A549 (cell line): ENCODE measurements at regions not wholly inside any gene's neighbourhood (a gene's known extent, or its start where the extent isn't known, plus 50 kb on each side); places are given as distances from the start of the nearest gene placed in this dataset.

ENCODE experiments used
- ATAC-seq, 2 experiments: fragments of 200-7000 bp in 1 of 2; fragments of >200 bp in 1 of 2; cut with Nextera tagmentation in 1 of 2; cut with Tn5 transposase in 1 of 2; 3 replicates each; pipeline versions ENCODE4 v1.8.0 to v1.9.1; 2018 to 2020; ENCODE audit warnings: mild to moderate bottlenecking in 1 of 2, moderate library complexity in 1 of 2
- CTCF ChIA-PET: fragments of 300-600 bp; sonication (Branson Sonifier 250); formaldehyde crosslinking; extraction: SDS; loops from one replicate; lab custom pipeline; 2021; ENCODE audit warnings: antibody characterized with exemption, inconsistent platforms; lab: Yijun Ruan, JAX
- POLR2A ChIA-PET: fragments of 350-600 bp; formaldehyde crosslinking; extraction: SDS; loops from one replicate; lab custom pipeline; 2021; ENCODE audit warnings: antibody characterized with exemption, inconsistent platforms; lab: Yijun Ruan, JAX
- DNase-seq, 2 experiments: peaks; one replicate each; pipeline versions ENCODE4 v3.0.0 to v3.0.0-alpha.2; 2011 to 2016; ENCODE audit warnings: low read depth in 1 of 2, low spot score in 1 of 2
- FAIRE-seq: peaks from 2 replicates; lab custom pipeline; 2011; peaks lifted over from hg19 to GRCh38; lab: Jason Lieb, UNC
- H3K27ac ChIP-seq, 2 experiments: fragments of >200 bp; sonication (Bioruptor Twin); formaldehyde crosslinking; 3 replicates each; pipeline ENCODE4 v1.5.1; 2016 to 2017
- H3K4me1 ChIP-seq: fragments of >200 bp; sonication (Bioruptor Twin); formaldehyde crosslinking; 3 replicates; pipeline ENCODE4 v1.6.1; 2016
- H3K4me2 ChIP-seq: fragments of >200 bp; sonication (Bioruptor Twin); formaldehyde crosslinking; 3 replicates; pipeline ENCODE4 v1.6.1; 2016
- H3K4me3 ChIP-seq: fragments of >200 bp; sonication (Bioruptor Twin); formaldehyde crosslinking; 3 replicates; pipeline ENCODE4 v1.5.1; 2016
- H3K9me3 ChIP-seq: fragments of >200 bp; sonication (Bioruptor Twin); formaldehyde crosslinking; 3 replicates; pipeline ENCODE4 v1.6.1; 2016
- ATOH8 ChIP-seq: fragments of 250-450 bp; sonication (Bioruptor Pico); IDR thresholded peaks from 2 replicates; pipeline ENCODE4 v1.5.0; 2020; ENCODE audit warnings: low read depth, mild to moderate bottlenecking, moderate library complexity
- CBX2 ChIP-seq: fragments of 200-600 bp; sonication (generic); IDR thresholded peaks from 2 replicates; pipeline ENCODE4 v1.6.1; 2016; ENCODE audit warnings: low read depth, mild to moderate bottlenecking, borderline replicate concordance
- CTCF ChIP-seq: fragments of >200 bp; sonication (Bioruptor Twin); formaldehyde crosslinking; IDR thresholded peaks from 3 replicates; pipeline ENCODE4 v1.5.1; 2016
- E2F6 ChIP-seq: IDR thresholded peaks from 2 replicates; pipeline ENCODE4 v1.6.1; 2012; ENCODE audit warnings: low read depth, borderline replicate concordance
- EHMT2 ChIP-seq: fragments of 200-600 bp; sonication (generic); IDR thresholded peaks from 2 replicates; pipeline ENCODE4 v1.6.1; 2016; ENCODE audit warnings: antibody characterized with exemption, low read depth, mild to moderate bottlenecking, moderate library complexity
- ELK1 ChIP-seq: fragments of 150-350 bp; IDR thresholded peaks from 2 replicates; pipeline ENCODE4 v1.6.1; 2014; ENCODE audit warnings: low read depth, mild to moderate bottlenecking, low read length
- FOXS1 ChIP-seq: fragments of 250-450 bp; sonication (Bioruptor Pico); IDR thresholded peaks from 2 replicates; pipeline ENCODE4 v1.5.0; 2020; ENCODE audit warnings: mild to moderate bottlenecking, moderate library complexity
- HMGXB4 ChIP-seq: fragments of 250-450 bp; sonication (Bioruptor Pico); IDR thresholded peaks from 2 replicates; pipeline ENCODE4 v1.5.0; 2021; ENCODE audit warnings: mild to moderate bottlenecking, moderate library complexity, borderline replicate concordance
- HOXB13 ChIP-seq: fragments of 250-450 bp; sonication (Bioruptor Pico); IDR thresholded peaks from 2 replicates; pipeline ENCODE4 v1.5.0; 2020; ENCODE audit warnings: low read depth, mild to moderate bottlenecking, moderate library complexity
- KDM1A ChIP-seq: fragments of 200-600 bp; sonication (generic); IDR thresholded peaks from 2 replicates; pipeline ENCODE4 v1.6.1; 2016; ENCODE audit warnings: low read depth, mild to moderate bottlenecking
- PHF8 ChIP-seq: fragments of 200-600 bp; sonication (generic); IDR thresholded peaks from 2 replicates; pipeline ENCODE4 v1.6.1; 2016; ENCODE audit warnings: low read depth, mild to moderate bottlenecking, antibody characterized with exemption, moderate library complexity, borderline replicate concordance
- RAD21 ChIP-seq, 2 experiments: fragments of >200 bp in 1 of 2; sonication (Bioruptor Twin) in 1 of 2; formaldehyde crosslinking in 1 of 2; IDR thresholded peaks in 1 of 2; conservative IDR thresholded peaks in 1 of 2; 2 replicates in 1 of 2; 3 replicates in 1 of 2; pipeline ENCODE4 v1.6.1; 2012 to 2018; ENCODE audit warnings: inconsistent platforms in 1 of 2
- RCOR1 ChIP-seq: fragments of 150-350 bp; IDR thresholded peaks from 2 replicates; pipeline ENCODE4 v1.6.1; 2014; ENCODE audit warnings: antibody characterized with exemption, low read length, low read depth
- RFX5 ChIP-seq: fragments of 450-650 bp; IDR thresholded peaks from 2 replicates; pipeline ENCODE4 v1.7.1; 2014; ENCODE audit warnings: antibody characterized with exemption, mild to moderate bottlenecking, moderate library complexity
- SREBF2 ChIP-seq: fragments of 450-650 bp; IDR thresholded peaks from 2 replicates; pipeline ENCODE4 v1.6.1; 2014; ENCODE audit warnings: mild to moderate bottlenecking, moderate library complexity
- ZFP36 ChIP-seq: fragments of 450-650 bp; IDR thresholded peaks from 2 replicates; pipeline ENCODE4 v1.6.1; 2014; ENCODE audit warnings: borderline replicate concordance; ENCODE audit not compliant: partially characterized antibody
- ZNF302 ChIP-seq: fragments of 250-450 bp; sonication (Bioruptor Pico); IDR thresholded peaks from 2 replicates; pipeline ENCODE4 v1.9.0; 2021; ENCODE audit warnings: inconsistent platforms, mild to moderate bottlenecking, moderate library complexity
- WGBS: methylation state at CpG from one replicate; pipeline ENCODE4 v1.1.6; 2017; ENCODE audit errors: missing lambda C conversion rate; 5-methylcytosine and 5-hydroxymethylcytosine counted together

GRCh38 chr22:22068025-22068424 lies 85.4 kb upstream of the TOP3B start (continued):
- TF ChIP-seq ZNF302 (no peak), ELK1 (no peak), SREBF2 (no peak), E2F6 (no peak)

GRCh38 chr22:22067192-22067591 lies 84.6 kb upstream of the TOP3B start:
- FAIRE-seq (no peak), ATAC-seq (no peak), DNase-seq (no peak)
- CTCF ChIA-PET: interaction anchor here (1.3 kb wide), 1 partner anchor 82 kb away, joined by 3 read pairs; no protein-coding TSS in a partner anchor
- POLR2A ChIA-PET: no interaction called here
- Histone ChIP-seq H3K4me2 (no peak overlapping the region), H3K27ac (no peak overlapping the region), H3K4me3 (no peak overlapping the region), H3K4me1 (0 out of 3 replicates have a peak, but pooled peaks cover 1% of the 10 kb centered on the region), H3K9me3 (no peaks in the 10 kb centered on the region)
- WGBS: 73% methylated on average over 3 of the region's 3 CpGs
- TF ChIP-seq RAD21 (conservative IDR thresholded peaks at IDR 0.05 in 1 of 2, IDR thresholded peaks at IDR 0.05 in 1 of 2): no peak
- TF ChIP-seq EHMT2: no peak
- TF ChIP-seq KDM1A: no peak
- no peak for TF ChIP-seq PHF8
- TF ChIP-seq ATOH8 (CRISPR knock-in tag): no peak
- no peak for TF ChIP-seq ZFP36
- TF ChIP-seq ELK1: no peak
- no peak for TF ChIP-seq HOXB13 (CRISPR knock-in tag)
- TF ChIP-seq FOXS1 (CRISPR knock-in tag): no peak
- no peak for TF ChIP-seq HMGXB4 (CRISPR knock-in tag)
- no peak for TF ChIP-seq RCOR1
- no peak for TF ChIP-seq CTCF
- no peak for TF ChIP-seq RFX5
- TF ChIP-seq CBX2: no peak
